GM12878 (cell line): ENCODE measurements at regions not wholly inside any gene's neighbourhood (a gene's known extent, or its start where the extent isn't known, plus 50 kb on each side); places are given as distances from the start of the nearest gene placed in this dataset.

Experiments used
- ATF2 ChIP-seq: IDR thresholded peaks from 2 replicates; pipeline ENCODE4 v1.6.1; 2012; ENCODE audit warnings: low read length, inconsistent platforms
- DPF2 ChIP-seq: fragments of 450-650 bp; IDR thresholded peaks from 2 replicates; pipeline ENCODE4 v1.6.1; 2017; ENCODE audit warnings: mild to moderate bottlenecking
- E2F4 ChIP-seq: IDR thresholded peaks from 2 replicates; pipeline ENCODE4 v1.6.1; 2012; ENCODE audit warnings: low read depth, low read length, improper control_type of control experiment
- IRF3 ChIP-seq: fragments of 450-650 bp; IDR thresholded peaks from 2 replicates; pipeline ENCODE4 v1.6.1; 2014; ENCODE audit warnings: mild to moderate bottlenecking
- JUNB ChIP-seq: IDR thresholded peaks from 2 replicates; pipeline ENCODE4 v1.6.1; 2016; ENCODE audit warnings: antibody characterized with exemption, mild to moderate bottlenecking
- NFYB ChIP-seq: IDR thresholded peaks from 2 replicates; pipeline ENCODE4 v1.6.1; 2011; ENCODE audit warnings: low read depth, mild to moderate bottlenecking, low read length, improper control_type of control experiment, moderate library complexity; ENCODE audit not compliant: insufficient read depth
- PRDM15 ChIP-seq: fragments of 450-650 bp; formaldehyde crosslinking; IDR thresholded peaks from 2 replicates; pipeline ENCODE4 v1.4.0; 2020; ENCODE audit warnings: mild to moderate bottlenecking, moderate library complexity
- SMAD1 ChIP-seq: fragments of 450-650 bp; IDR thresholded peaks from 2 replicates; pipeline ENCODE4 v1.6.1; 2018; ENCODE audit warnings: mild to moderate bottlenecking, low read depth; ENCODE audit not compliant: partially characterized antibody
- SMARCA5 ChIP-seq: fragments of 450-650 bp; IDR thresholded peaks from 2 replicates; pipeline ENCODE4 v1.6.1; 2017; ENCODE audit warnings: mild to moderate bottlenecking
- YY1 ChIP-seq: IDR thresholded peaks from 2 replicates; pipeline ENCODE4 v1.6.1; 2011; ENCODE audit warnings: low read depth, mild to moderate bottlenecking, low read length
- ZNF207 ChIP-seq: fragments of 450-650 bp; IDR thresholded peaks from 2 replicates; pipeline ENCODE4 v1.6.1; 2014; ENCODE audit warnings: antibody characterized with exemption, mild to moderate bottlenecking, borderline replicate concordance

- TF ChIP-seq PRDM15 (CRISPR knock-in tag) (no peak), DPF2 (no peak), NFYB (no peak), YY1 (no peak), ATF2 (no peak), IRF3 (no peak), E2F4 (no peak), SMAD1 (no peak), SMARCA5 (no peak), JUNB (no peak), ZNF207 (no peak)
These were observed 133.9 kb downstream of the CAAP1 start (continued) for GRCh38 chr9:26758655-26759054.
